D721Med (cell line): ENCODE measurements at regions not wholly inside any gene's neighbourhood (a gene's known extent, or its start where the extent isn't known, plus 50 kb on each side); places are given as distances from the start of the nearest gene placed in this dataset.

Experiments used
- DNase-seq: peaks from one replicate; pipeline ENCODE4 v3.0.0; 2011; ENCODE audit warnings: low spot score; ENCODE audit not compliant: insufficient read length
- FAIRE-seq: peaks from 2 replicates; lab custom pipeline; 2011; peaks lifted over from hg19 to GRCh38; lab: Jason Lieb, UNC
- TF ChIP-seq, protein P1 (sequence below): IDR thresholded peaks from 2 replicates; pipeline ENCODE4 v1.5.1; 2012; ENCODE audit warnings: mild to moderate bottlenecking, control low read depth; ENCODE audit not compliant: insufficient read depth; ENCODE audit errors: missing control alignments

DNA sequence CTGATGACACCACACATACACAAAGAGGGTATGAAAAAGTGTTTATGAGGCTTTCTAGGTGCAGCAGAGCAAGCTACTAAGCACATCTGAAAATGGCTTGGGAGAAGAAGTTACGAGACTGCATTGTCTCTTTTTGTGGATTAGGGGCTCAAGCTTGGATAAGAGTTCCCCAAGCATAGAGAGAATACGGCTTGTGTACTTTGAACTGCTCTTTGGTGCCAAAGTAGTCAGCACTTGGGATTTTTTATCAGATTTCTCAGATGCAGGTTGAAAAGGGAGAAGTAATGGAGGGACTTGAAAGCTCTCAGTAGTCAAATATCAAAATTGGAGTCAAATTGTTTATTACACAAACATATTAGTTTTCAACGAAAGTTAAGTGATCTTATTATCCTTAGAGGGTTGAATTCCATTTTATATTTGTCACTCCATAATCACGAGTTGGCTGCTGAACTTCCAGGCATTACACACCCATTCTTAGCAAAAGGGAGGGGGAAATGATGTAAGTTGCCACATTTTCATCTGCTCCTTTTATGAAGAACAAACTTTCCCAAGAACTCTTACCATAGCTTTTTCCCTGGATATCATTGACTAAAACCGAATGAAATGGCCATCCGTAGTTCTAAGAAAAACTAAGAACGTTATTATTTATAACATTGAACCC is 1904.9 kb downstream of the PCDH7 start:
- FAIRE-seq (no peak), DNase-seq (no peak)
- TF ChIP-seq, protein P1, sequence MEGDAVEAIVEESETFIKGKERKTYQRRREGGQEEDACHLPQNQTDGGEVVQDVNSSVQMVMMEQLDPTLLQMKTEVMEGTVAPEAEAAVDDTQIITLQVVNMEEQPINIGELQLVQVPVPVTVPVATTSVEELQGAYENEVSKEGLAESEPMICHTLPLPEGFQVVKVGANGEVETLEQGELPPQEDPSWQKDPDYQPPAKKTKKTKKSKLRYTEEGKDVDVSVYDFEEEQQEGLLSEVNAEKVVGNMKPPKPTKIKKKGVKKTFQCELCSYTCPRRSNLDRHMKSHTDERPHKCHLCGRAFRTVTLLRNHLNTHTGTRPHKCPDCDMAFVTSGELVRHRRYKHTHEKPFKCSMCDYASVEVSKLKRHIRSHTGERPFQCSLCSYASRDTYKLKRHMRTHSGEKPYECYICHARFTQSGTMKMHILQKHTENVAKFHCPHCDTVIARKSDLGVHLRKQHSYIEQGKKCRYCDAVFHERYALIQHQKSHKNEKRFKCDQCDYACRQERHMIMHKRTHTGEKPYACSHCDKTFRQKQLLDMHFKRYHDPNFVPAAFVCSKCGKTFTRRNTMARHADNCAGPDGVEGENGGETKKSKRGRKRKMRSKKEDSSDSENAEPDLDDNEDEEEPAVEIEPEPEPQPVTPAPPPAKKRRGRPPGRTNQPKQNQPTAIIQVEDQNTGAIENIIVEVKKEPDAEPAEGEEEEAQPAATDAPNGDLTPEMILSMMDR, result no peak

DNA sequence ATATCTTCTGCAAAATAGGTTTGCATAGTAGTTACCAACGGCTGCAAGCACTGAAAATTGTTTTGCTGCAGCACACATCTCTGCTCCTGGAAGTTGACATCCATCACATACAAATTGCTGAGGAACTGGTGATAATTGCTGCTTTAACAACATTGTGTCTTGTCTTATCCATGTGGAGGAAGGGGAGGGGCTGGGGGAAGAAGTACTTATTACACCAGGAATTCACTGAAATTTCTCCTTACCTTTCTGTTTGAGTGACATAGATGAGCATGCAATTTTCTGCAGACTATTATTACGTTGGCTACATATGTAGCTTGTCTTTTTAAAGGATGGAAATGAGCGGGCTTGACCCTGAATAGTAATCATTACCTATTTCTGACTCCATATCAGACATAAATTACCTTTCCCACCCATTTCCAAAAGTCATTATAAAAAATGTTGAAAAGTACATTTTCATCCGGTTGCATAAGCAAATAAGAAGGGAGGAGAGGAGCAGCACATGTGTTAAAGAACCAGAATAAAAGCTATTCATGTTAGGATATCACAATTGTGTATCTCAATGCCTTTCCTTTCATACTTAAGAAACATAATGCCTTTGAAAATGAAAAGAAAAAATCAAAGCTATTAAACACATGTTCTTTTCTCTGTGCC is 1905.6 kb downstream of the PCDH7 start:
- FAIRE-seq (no peak), DNase-seq (no peak)
- TF ChIP-seq, protein P1, result no peak

DNA sequence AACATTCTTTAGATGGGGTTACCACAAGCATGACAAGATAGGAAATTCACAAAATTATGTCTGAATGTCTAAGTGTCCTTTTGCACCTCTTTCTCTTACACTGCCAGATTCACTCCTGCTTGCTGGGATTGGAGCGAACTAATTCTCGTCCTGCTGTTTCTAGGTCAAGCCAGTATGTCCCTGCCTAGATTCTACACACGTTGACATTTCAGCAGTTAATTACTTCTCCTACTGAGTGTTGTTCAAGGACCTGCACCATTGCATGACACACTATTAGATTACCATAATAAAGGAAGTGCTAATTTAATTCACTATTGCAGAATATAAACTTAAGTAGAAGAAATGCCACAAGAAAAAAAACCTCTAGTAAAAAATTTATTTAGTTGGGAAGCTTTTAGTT is 1911.7 kb downstream of the PCDH7 start:
- FAIRE-seq, result no peak
- no peak for DNase-seq
- TF ChIP-seq, protein P1, result no peak

DNA sequence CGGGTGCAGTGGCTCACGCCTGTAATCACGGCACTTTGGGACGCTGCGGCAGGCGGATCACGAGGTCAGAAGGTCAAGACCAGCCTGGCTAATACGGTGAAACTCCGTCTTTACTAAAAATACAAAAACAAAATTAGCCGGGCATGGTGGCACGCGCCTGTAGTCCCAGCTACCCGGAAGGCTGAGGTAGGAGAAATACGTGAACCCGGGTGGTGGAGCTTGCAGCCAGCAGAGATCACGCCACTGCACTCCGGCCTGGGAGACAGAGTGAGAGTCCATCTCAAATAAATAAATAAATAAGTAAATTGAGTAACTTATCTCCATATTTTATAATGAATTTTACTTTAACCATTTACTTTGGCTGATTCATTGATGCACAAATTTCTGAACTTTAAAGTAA is 1913.3 kb downstream of the PCDH7 start:
- DNase-seq (no peak), FAIRE-seq (no peak)
- TF ChIP-seq, protein P1, result no peak

DNA sequence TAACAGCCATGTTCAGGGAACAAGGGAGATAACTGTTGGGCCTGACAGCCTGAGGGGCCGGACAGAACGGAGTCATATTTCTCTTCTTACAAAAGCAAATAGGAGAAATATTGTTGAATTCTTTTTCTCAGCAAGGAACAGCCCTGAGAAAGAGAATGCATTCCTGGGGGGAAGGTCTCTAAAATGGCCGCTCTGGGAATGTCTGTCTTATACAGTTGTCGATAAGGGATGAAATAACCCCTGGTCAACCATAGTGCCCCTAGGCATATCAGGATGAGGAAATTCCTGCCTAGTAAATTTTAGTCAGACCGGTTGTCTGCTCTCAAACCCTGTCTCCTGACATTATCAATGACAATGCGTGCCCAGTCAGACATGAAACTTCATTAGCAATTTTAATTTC is 1925.5 kb downstream of the PCDH7 start:
- FAIRE-seq, result no peak
- TF ChIP-seq, protein P1, result no peak
- no peak for DNase-seq

DNA sequence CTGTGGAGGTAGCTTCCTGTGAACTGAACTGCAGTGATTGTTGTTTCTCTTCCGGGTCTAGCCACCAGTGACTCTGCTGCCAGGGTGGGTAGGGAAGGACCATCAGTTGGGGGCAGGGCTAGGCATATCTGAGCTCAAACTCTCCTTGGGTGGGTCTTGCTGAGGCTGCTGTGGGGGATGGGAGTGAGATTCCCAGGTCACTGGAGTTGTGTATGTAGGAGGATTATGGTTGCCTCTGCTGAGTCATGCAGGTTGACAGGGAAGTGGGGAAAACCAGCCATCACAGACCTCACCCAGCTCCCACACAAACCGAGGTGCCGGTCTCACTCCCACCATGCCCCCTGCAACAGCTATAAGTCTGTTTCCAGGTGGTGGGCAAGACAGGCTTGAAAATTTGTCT is 1937.8 kb downstream of the PCDH7 start:
- DNase-seq, result no peak
- TF ChIP-seq, protein P1, result no peak
- no peak for FAIRE-seq

DNA sequence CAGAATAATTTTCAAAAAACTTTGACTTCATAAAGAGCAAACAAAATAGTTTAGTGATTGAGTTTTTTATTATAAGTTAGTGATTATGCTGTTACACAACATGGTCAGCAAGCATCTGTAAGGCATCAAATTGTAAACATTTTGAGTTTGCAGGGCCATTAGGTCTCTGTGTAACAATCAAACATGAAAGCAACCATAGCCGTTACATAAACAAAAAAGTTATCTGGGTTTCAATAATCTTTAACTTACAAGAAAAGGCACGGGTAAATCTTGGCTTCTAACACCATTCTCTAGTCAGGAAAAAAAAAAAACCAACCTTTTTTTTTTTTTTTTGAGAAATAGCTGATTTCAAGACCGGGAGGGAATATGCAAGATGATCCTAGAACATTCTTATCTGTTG is 1941.1 kb downstream of the PCDH7 start:
- TF ChIP-seq, protein P1, result no peak
- no peak for DNase-seq
- no peak for FAIRE-seq
